Spleen (tissue), 7 donors: ENCODE measurements at regions not wholly inside any gene's neighbourhood (a gene's known extent, or its start where the extent isn't known, plus 50 kb on each side); places are given as distances from the start of the nearest gene placed in this dataset.

Source experiments
- CTCF ChIP-seq, 11 experiments: fragments of 200-600 bp in 7 of 11; fragments of 450-650 bp in 4 of 11; sonication (generic) in 4 of 11; IDR thresholded peaks in 8 of 11; conservative IDR thresholded peaks in 3 of 11; 1 replicate in 7 of 11; 2 replicates in 4 of 11; pipeline versions ENCODE4 v1.4.0 to v1.8.0; 2016 to 2021; ENCODE audit warnings: antibody characterized with exemption in 11 of 11, inconsistent platforms in 4 of 11, mild to moderate bottlenecking in 1 of 11
- POLR2A ChIP-seq, 3 donors: fragments of 450-650 bp; IDR thresholded peaks; one replicate each; pipeline ENCODE4 v1.5.1; 2017; ENCODE audit warnings: antibody characterized with exemption in 3 of 3, mild to moderate bottlenecking in 1 of 3
- POLR2AphosphoS5 ChIP-seq, 3 donors: sonication (generic); formaldehyde crosslinking; IDR thresholded peaks; one replicate each; pipeline ENCODE4 v1.5.1; 2017; ENCODE audit warnings: antibody characterized with exemption in 3 of 3
- donor health status: DM: no; HTN: no; CAD: no; lungs with moderate emphysema.
- donor health status: DM: no; HTN: no; CAD: no.
- donor health status: DM: no; HTN: no; CAD: no.

- TF ChIP-seq CTCF (IDR thresholded peaks at IDR 0.05 in 8 of 11, conservative IDR thresholded peaks at IDR 0.05 in 3 of 11) (no peak), POLR2AphosphoS5 (IDR thresholded peaks at IDR 0.05) (no peak), POLR2A (IDR thresholded peaks at IDR 0.05) (no peak)
These were observed 172.3 kb upstream of the STXBP6 start for GRCh38 chr14:25222256-25222655.
